Germinal center (tissue), 1 donor: ENCODE measurements at regions not wholly inside any gene's neighbourhood (a gene's known extent, or its start where the extent isn't known, plus 50 kb on each side); places are given as distances from the start of the nearest gene placed in this dataset.
"Not testable (repeated sequence)": the region's sequence is repeated elsewhere in the genome, so short reads cannot be mapped to it uniquely, and the experiment has no call there.

Experiments
- DNase-seq: peaks from one replicate; pipeline ENCODE4 v3.0.0; 2012; ENCODE audit warnings: mixed read lengths, low spot score

- peak; percentile 7 for DNase-seq
Measured at GRCh38 chr5:152527358-152528052, 122.4 kb upstream of the NMUR2 start.

DNA sequence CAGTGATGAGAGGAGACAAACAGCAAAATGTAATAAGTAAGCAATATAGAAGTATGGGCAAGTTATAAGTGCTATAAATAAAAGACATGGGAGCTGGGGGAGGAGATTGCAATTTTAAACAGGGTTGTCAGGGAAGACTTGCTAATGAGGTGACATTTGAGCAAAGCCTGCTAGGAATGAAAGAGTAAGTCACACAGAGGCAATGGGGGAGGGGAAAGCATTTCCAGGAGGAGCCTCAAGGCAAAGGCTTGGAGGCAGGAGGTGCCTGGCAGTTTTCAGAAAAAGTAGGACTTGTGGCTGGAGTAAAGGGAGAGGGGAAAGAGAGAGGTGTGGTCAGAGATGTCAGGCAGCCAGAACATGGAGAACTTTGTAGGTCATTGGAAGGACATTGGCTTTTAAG lies 124.4 kb upstream of the NMUR2 start:
- no peak for DNase-seq

DNA sequence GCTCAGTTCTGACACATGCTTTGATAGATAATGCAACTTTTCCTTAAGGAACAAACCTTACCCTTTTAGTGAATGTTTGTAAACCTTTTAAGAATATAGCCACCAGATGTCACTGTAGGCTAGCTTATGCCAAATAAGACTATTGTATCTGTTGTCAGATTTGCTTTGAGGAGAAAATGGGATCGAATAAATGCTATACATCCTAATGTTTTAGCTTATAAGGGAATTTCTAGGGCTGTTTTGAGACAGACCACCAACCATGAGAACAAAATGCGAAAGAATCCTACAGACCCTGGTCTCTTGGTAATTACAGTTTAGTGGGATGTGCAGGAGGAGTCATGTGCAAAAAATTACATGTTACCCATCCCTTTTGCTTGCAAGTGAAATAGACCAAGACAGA lies 127.6 kb upstream of the NMUR2 start:
- DNase-seq = no peak

DNA sequence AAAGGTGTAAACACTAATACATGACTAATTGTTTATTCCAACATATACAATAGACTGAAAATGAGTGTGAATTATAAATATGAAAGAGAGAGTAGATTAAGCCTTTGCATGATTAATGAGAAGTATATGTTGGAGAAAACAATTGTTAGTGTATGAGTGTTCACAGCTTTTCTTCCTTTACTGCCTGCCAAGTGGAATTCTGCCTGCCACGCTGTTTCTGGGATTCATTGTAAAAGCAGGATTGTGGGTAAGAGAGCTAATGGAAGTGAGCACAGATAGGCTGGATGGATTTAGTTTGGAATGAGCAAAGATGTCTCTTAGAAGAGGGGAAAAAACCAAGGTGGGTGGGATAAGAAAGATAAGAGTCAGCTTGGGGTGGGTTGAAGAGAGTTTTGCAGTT lies 129.6 kb upstream of the NMUR2 start:
- DNase-seq = no peak

- no peak for DNase-seq
Measured at GRCh38 chr5:152542741-152543140, 137.7 kb upstream of the NMUR2 start.

- no peak for DNase-seq
Measured at GRCh38 chr5:152546493-152546892, 141.4 kb upstream of the NMUR2 start.

DNA sequence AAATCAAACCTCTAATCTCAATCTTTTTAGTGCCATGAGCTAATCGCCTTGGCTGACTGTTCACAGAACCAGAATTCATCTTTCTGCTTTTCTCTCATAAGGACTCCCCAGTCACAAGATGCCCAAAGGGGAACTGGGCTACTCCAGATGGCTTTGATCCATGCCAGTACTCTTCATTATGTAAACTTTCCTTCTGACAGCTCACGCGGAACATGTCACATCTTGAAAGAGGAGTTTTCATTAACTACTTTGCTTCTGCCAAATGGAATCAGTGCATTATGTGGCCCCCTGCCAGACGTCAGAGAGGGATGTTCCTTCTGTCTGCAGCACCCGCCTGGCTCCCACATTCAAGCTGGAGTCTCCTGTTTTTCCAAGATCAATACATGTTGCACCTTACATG lies 142.1 kb upstream of the NMUR2 start:
- DNase-seq = no peak

DNA sequence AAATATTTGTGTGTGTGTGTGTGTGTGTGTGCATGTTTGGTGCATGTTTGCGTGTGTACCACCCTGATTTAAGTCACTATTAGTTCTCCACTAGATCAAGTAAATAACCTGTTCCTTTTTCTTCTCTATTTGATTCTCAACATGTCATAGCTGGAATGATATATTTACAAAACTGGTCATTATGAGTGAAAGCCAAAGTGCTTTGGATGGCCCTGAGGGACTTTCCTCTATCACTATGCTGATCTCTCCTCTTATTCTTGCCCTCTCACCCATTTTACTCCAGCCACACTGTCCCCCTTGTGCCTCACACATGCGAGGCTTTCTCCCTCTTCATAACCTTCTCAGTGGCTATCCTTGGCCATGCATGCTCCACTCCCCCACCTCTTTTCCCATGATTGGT lies 144.6 kb upstream of the NMUR2 start:
- no peak for DNase-seq

GRCh38 chr5:152551061-152551460 lies 146.0 kb upstream of the NMUR2 start:
- no peak for DNase-seq

- no peak for DNase-seq
Measured at GRCh38 chr5:152556784-152557183, 151.7 kb upstream of the NMUR2 start.

DNA sequence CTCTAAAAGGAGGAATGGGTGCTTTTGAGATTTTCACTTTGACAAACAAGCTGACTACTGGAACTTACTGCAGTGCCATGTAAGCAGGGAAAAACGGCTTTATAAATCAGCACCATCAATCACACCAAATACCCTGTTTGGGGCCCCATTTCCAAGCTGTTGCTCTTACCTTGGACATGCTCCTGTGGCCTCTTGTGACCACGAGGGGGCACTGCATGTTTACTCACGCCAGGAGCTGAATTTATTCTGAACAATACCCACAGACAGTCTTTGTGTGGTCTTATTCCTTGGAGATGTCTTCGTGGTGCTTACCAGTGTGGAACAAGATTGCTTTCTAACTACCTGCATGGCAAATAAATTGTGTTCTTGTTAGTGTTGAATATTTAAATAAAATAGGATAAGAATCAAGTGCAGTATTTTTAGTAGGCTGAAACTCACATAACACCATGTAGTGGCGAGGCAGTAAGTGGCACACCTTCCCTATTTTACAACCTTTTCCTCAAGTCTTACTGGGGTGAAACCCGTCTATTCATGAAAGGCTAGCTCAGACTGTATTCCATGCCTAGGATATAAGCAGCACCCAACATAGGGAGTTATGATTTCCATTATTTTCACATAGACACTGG lies 155.5 kb upstream of the NMUR2 start:
- DNase-seq = peak; percentile 8

GRCh38 chr5:152568016-152568415 lies 162.9 kb upstream of the NMUR2 start:
- no peak for DNase-seq

DNA sequence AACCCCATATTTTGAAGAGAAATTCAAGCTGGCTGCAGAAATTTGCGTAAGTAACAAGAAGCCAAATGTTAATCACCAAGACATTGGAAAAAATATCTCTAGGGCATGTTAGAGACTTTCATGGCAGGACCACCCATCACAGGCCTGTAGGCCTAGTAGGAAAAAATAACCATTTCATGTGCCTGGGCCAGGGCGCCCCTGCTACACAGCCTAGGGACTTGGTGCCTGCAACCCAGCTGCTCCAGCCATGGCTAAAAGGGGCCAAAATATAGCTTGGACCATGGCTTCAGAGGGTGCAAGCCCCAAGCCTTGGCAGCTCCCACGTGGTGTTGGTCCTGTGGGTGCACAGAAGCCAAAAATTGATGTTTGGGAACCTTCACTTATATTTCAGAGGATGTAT lies 167.7 kb upstream of the NMUR2 start:
- no peak for DNase-seq

GRCh38 chr5:152584103-152584502 lies 179.0 kb upstream of the NMUR2 start:
- no peak for DNase-seq

DNA sequence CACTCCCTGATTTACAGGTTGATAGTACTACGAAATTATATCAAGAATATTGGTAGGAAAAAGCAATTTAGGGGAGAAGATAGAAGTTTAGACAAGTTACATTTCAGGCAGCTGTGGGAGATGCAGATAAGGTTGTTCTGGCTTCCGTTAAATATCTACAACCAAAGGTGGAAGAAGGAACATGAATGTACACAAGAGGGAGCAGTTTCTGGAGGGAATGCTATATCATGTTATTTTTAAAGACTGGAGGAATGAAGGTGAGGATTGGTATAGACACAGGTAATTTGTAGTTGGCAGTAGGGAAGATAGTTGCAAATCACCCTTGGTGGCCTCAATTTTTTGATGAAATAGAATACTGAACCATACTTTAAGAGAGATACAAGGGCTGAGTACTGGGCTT lies 187.3 kb upstream of the NMUR2 start:
- no peak for DNase-seq

- DNase-seq = no peak
Measured at GRCh38 chr5:152593388-152593787, 188.3 kb upstream of the NMUR2 start.

- DNase-seq = no peak
Measured at GRCh38 chr5:152595405-152595804, 190.3 kb upstream of the NMUR2 start.

- no peak for DNase-seq
Measured at GRCh38 chr5:152599096-152599495, 194.0 kb upstream of the NMUR2 start.

DNA sequence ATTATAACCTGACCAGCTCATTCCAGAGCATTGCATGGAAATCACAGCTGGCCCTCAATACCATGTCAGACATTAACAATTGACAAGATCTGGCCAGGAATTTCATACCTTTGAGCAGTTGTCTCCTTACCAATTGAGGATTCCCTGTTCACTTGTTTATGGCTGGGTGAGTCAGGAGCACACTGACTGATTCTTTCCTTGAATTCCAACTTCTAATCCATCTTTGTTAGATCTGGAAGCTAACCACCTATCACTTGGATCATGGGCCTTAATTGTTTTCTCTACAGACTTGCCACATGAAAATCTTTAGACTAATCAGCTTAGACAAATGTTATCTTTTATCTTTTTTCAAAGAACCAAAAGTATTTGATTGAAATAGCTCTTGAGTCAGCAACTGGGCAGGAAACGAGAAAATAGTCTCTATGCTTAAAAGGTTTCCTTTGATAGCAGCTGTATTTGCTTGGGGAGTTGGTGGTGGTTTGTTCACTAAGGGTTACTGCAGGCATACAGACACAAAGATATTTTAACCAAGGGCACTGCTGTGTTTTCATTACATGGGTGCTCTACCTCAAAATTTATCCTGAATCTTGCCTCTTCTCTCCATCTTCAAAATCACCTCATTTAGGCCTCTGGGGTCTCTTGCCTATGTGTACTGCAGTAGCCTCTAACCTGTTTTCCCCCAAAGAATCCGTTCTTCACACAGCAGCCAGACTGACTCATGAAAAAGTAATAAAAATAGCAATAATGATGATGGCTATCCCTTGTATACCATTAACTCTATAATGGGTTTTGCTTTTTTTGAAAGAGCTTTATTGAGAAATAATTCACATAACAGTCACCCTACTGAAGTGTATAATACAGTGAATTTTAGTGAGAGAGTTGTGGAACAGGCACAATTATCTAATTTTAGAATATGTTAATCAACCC lies 197.0 kb upstream of the NMUR2 start:
- no peak for DNase-seq

DNA sequence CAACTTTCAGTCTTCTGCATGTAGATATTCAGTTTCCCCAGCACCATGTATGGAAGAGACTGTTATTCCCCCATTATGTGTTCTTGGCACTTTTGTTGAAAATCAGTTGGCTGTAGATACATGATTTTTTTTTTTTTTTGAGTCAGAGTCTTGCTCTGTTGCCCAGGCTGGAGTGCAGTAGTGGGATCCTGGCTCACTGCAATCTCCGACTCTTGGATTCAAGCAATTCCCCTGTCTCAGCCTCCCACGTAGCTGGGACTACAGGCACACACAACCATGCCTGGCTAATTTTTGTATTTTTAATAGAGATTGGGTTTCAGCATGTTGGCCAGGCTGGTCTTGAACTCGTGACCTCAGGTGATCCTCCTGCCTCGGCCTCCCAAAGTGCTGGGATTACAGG lies 201.0 kb upstream of the NMUR2 start:
- DNase-seq = not testable (repeated sequence)

GRCh38 chr5:152606776-152607364 lies 201.8 kb upstream of the NMUR2 start:
- DNase-seq = no peak

DNA sequence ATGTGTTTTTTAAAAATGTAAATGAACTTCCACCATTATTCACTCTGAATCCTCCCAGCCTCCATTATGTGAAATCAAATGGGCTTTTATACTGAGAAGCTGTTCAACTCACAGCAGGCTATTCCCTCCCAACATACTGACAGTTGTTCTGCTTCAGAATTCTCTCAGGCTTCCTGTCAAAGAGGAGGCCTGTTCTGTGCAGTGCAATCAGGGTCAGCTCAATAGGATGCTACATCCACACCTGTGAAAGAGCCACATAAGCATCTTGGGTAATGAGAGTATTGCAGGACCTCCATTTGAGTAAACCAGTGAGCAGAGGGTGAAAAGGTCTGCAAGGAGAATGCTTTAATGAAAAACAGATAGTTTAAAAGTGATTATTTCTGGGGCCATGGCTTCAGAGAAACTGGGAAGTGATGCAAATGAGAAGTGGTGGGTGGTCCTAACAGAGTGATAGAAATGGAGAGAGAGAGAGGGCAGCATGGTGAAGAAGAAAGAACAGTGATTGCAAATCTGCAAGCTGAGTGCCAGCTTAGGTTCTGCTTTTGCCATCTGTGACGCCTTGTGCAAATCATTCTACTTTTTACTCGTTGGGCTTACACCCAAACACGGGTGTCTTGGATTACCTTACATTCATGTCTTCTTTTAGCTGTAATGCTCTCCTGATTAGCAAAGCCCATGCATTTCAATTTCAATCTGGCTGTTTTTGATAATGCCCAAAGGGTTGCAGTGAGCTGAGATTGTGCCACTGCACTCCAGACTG lies 202.5 kb upstream of the NMUR2 start:
- DNase-seq = no peak
